Endothelial cell of umbilical vein (primary cell): ENCODE measurements at regions not wholly inside any gene's neighbourhood (a gene's known extent, or its start where the extent isn't known, plus 50 kb on each side); places are given as distances from the start of the nearest gene placed in this dataset.
A peak's percentile ranks its signal among the peaks of the same experiment; 100 is the strongest.

Source experiments
- BruUV-seq: library from RNA; stranded (reverse); fragments of 400-500 nt; replicated peaks from 2 replicates; lab custom pipeline; 2021; lab: Mats Ljungman, UMichigan
- CTCF ChIA-PET: fragments of 300-600, 350-600 bp; sonication (Branson Sonifier 250); formaldehyde crosslinking; loops from one replicate; lab custom pipeline; 2021; ENCODE audit warnings: antibody characterized with exemption, inconsistent platforms; lab: Charles Lee
- POLR2A ChIA-PET: fragments of 300-600, 350-600 bp; sonication (Branson Sonifier 250); formaldehyde crosslinking; loops from one replicate; lab custom pipeline; 2021; ENCODE audit warnings: antibody characterized with exemption, inconsistent platforms; lab: Charles Lee
- DNase-seq: peaks from one replicate; pipeline ENCODE4 v3.0.0-alpha.2; 2011; ENCODE audit warnings: low read depth, low spot score
- FAIRE-seq: peaks from 2 replicates; lab custom pipeline; 2011; peaks lifted over from hg19 to GRCh38; lab: Jason Lieb, UNC
- H2AFZ ChIP-seq: 2 replicates; pipeline ENCODE4 v1.6.0; 2012; ENCODE audit warnings: low read depth, low read length, control low read depth, inconsistent platforms
- H3K27ac ChIP-seq: 2 replicates; pipeline ENCODE4 v1.5.1; 2011; ENCODE audit warnings: low read depth, mild to moderate bottlenecking, control low read depth, low read length, moderate library complexity; ENCODE audit not compliant: insufficient read depth
- H3K27me3 ChIP-seq, 2 experiments: 2 replicates each; pipeline versions ENCODE4 v1.6.0 to v1.6.1; 2011; ENCODE audit warnings: low read length in 2 of 2, mixed read lengths in 1 of 2; ENCODE audit not compliant: control insufficient read depth in 2 of 2, insufficient read depth in 2 of 2
- H3K36me3 ChIP-seq, 2 experiments: 2 replicates in 1 of 2; 3 replicates in 1 of 2; pipeline ENCODE4 v1.5.1; 2011; ENCODE audit warnings: low read length in 2 of 2, mild to moderate bottlenecking in 1 of 2, moderate library complexity in 1 of 2; ENCODE audit not compliant: control insufficient read depth in 2 of 2, insufficient read depth in 2 of 2; ENCODE audit errors: extremely low read depth in 1 of 2
- H3K4me1 ChIP-seq: 3 replicates; pipeline ENCODE4 v1.5.1; 2011; ENCODE audit warnings: mild to moderate bottlenecking, low read length; ENCODE audit not compliant: control insufficient read depth, insufficient read depth; ENCODE audit errors: extremely low read depth
- H3K4me2 ChIP-seq: 2 replicates; pipeline ENCODE4 v1.6.1; 2011; ENCODE audit warnings: low read length, control low read depth, mixed read lengths; ENCODE audit not compliant: insufficient read depth
- H3K4me3 ChIP-seq, 3 experiments: fragments of 200-600 bp in 1 of 3; sonication (generic), shearing (Covaris generic) in 1 of 3; replicated peaks in 1 of 3; 2 replicates each; pipeline ENCODE4 v1.5.1; 2011 to 2016; ENCODE audit warnings: control low read depth in 3 of 3, low read length in 3 of 3, mild to moderate bottlenecking in 2 of 3, inconsistent platforms in 1 of 3, low read depth in 1 of 3, moderate library complexity in 1 of 3; ENCODE audit not compliant: insufficient read depth in 1 of 3
- H3K79me2 ChIP-seq: 2 replicates; pipeline ENCODE4 v1.6.0; 2012; ENCODE audit warnings: low read length, inconsistent platforms; ENCODE audit not compliant: control insufficient read depth, insufficient read depth
- H3K9ac ChIP-seq: replicated peaks from 2 replicates; pipeline ENCODE3; 2011; ENCODE audit warnings: low read length, control low read depth; ENCODE audit not compliant: insufficient read depth; ENCODE audit errors: extremely low read depth
- H3K9me1 ChIP-seq: replicated peaks from 3 replicates; pipeline ENCODE4 v1.6.0; 2011; ENCODE audit warnings: mild to moderate bottlenecking, low read length; ENCODE audit not compliant: control insufficient read depth, insufficient read depth; ENCODE audit errors: extremely low read depth
- H3K9me3 ChIP-seq: replicated peaks from 2 replicates; pipeline ENCODE4 v1.5.1; 2012; ENCODE audit warnings: low read length, inconsistent platforms; ENCODE audit not compliant: control insufficient read depth, insufficient read depth
- H4K20me1 ChIP-seq: replicated peaks from 2 replicates; pipeline ENCODE3; 2011; ENCODE audit warnings: mild to moderate bottlenecking, low read length; ENCODE audit not compliant: control insufficient read depth, insufficient read depth; ENCODE audit errors: extremely low read depth
- CTCF ChIP-seq, 2 donors: IDR thresholded peaks; 1 replicate in 1 of 2; 2 replicates in 1 of 2; pipeline ENCODE4 v1.5.1; 2011; ENCODE audit warnings: low read length in 2 of 2, mild to moderate bottlenecking in 2 of 2, moderate library complexity in 2 of 2, control low read depth in 1 of 2, inconsistent platforms in 1 of 2, low read depth in 1 of 2; ENCODE audit not compliant: insufficient read depth in 1 of 2; ENCODE audit errors: extremely low read depth in 1 of 2
- EZH2 ChIP-seq: IDR thresholded peaks from 2 replicates; pipeline ENCODE4 v1.6.1; 2012; ENCODE audit warnings: borderline replicate concordance, low read depth, mild to moderate bottlenecking, moderate library complexity, low read length, inconsistent platforms; ENCODE audit not compliant: severe bottlenecking
- FOS ChIP-seq: IDR thresholded peaks from 2 replicates; pipeline ENCODE4 v1.6.1; 2011; ENCODE audit warnings: mild to moderate bottlenecking, low read length, moderate library complexity, borderline replicate concordance; ENCODE audit not compliant: insufficient read depth
- GATA2 ChIP-seq: IDR thresholded peaks from 2 replicates; pipeline ENCODE4 v1.7.0; 2011; ENCODE audit warnings: low read depth, mild to moderate bottlenecking, moderate library complexity, mixed read lengths, low read length; ENCODE audit not compliant: insufficient read length, insufficient read depth
- JUN ChIP-seq: IDR thresholded peaks from 2 replicates; pipeline ENCODE4 v1.6.1; 2011; ENCODE audit warnings: borderline replicate concordance, low read depth; ENCODE audit not compliant: insufficient read length, insufficient read depth
- MAX ChIP-seq: IDR thresholded peaks from 2 replicates; pipeline ENCODE4 v1.6.1; 2011; ENCODE audit not compliant: insufficient read depth, insufficient read length
- MYC ChIP-seq: IDR thresholded peaks from one replicate; pipeline ENCODE4 v1.6.1; 2011; ENCODE audit warnings: mild to moderate bottlenecking, low read depth, low read length
- POLR2A ChIP-seq: IDR thresholded peaks from 2 replicates; pipeline ENCODE4 v1.6.1; 2012; ENCODE audit warnings: low read depth, mild to moderate bottlenecking, control low read depth, low read length
- POLR2AphosphoS5 ChIP-seq: IDR thresholded peaks from 2 replicates; pipeline ENCODE4 v1.6.1; 2012; ENCODE audit warnings: low read depth, mild to moderate bottlenecking, control low read depth, low read length, moderate library complexity; ENCODE audit not compliant: insufficient read depth
- dilution Hi-C: fragments of 300-500 bp; cut with MboI; formaldehyde crosslinking; loops from one replicate; pipeline ENCODE4 v1.15.0; 2019; ENCODE audit warnings: low sequenced_read_pairs; ENCODE audit not compliant: extremely low pct_ligation_motif_present
- intact Hi-C: fragments of 100-400 bp; cut with micrococcal nuclease; formaldehyde crosslinking; loops from one replicate; pipeline ENCODE4 v1.10.0; 2022

DNA sequence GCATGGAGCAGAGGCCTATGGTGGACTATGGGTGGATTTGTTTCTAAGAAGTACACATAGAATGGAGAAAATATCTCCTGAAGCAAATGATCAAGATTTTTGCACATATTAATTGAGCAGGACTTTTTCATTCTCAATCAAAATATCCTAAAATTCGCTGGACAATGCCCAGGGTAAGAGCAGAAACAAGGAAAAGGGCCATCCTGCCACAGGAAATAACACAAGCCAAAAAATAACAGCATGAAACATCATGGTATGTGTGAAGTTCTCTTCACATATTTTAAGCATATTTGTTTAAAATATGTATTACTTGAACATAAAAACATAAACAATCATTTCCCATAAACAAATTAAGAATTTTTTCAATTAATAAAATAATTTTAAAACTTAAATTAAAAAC lies 868.9 kb downstream of the EPHA7 start:
- Histone ChIP-seq H3K9me3 (no peaks in the 10 kb centered on the region), H3K36me3 (no peaks in the 10 kb centered on the region), H2AFZ (peak overlapping the region; percentile 86), H3K9ac (peak overlapping the region; percentile 30), H3K4me1 (peaks cover 39% of the 10 kb centered on the region), H3K27ac (peak overlapping the region; percentile 79), H3K9me1 (no peaks in the 10 kb centered on the region), H3K79me2 (no peaks in the 10 kb centered on the region), H4K20me1 (no peaks in the 10 kb centered on the region), H3K4me3 (no peak overlapping the region), H3K4me2 (peak overlapping the region; percentile 74), H3K27me3 (no peaks in the 10 kb centered on the region)
- DNase-seq: peak; percentile 54
- ChIA-PET POLR2A (no interaction called here), CTCF (interaction anchor here (2.5 kb wide), 1 partner anchor 12 kb away, joined by 5 read pairs; no protein-coding TSS in a partner anchor)
- no peak for FAIRE-seq
- no TSS peak for BruUV-seq
- TF ChIP-seq MYC (no peak), CTCF (IDR thresholded peaks at IDR 0.05; ENCODE audit: extremely low read depth in 1 of 2, insufficient read depth in 1 of 2, low read depth in 1 of 2, low read length in 2 of 2) (no peak), MAX (no peak), EZH2 (no peak), GATA2 (no peak), FOS (no peak), POLR2A (no peak), JUN (no peak), POLR2AphosphoS5 (no peak)
- intact Hi-C loops (no loop called here), dilution Hi-C loops (no loop called here)
